ENCODE measurements at regions not wholly inside any gene's neighbourhood (a gene's known extent, or its start where the extent isn't known, plus 50 kb on each side); places are given as distances from the start of the nearest gene placed in this dataset.

DNA sequence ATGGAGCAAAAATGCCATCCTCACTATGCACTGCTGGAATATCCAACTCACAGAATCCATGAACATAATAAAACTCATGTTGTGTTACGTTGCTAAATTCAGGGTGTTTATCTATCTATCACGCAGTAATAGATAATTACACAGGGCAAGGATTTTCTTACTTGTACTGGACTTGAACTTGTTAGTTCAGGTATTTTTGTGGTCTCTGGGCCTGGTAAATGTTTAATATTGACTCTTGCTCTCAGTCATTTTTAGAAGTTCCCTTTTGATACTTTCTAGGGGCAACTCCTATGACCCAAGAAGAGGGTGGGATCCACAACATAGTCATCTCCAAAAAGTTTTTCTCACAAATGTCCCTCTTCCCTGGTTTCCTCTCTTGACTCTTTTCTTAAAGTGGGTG, 522.4 kb upstream of the IGFBP7 start:
- TF ChIP-seq, protein P1, sequence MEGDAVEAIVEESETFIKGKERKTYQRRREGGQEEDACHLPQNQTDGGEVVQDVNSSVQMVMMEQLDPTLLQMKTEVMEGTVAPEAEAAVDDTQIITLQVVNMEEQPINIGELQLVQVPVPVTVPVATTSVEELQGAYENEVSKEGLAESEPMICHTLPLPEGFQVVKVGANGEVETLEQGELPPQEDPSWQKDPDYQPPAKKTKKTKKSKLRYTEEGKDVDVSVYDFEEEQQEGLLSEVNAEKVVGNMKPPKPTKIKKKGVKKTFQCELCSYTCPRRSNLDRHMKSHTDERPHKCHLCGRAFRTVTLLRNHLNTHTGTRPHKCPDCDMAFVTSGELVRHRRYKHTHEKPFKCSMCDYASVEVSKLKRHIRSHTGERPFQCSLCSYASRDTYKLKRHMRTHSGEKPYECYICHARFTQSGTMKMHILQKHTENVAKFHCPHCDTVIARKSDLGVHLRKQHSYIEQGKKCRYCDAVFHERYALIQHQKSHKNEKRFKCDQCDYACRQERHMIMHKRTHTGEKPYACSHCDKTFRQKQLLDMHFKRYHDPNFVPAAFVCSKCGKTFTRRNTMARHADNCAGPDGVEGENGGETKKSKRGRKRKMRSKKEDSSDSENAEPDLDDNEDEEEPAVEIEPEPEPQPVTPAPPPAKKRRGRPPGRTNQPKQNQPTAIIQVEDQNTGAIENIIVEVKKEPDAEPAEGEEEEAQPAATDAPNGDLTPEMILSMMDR (IDR thresholded peaks at IDR 0.05): no peak
- H3K36me3 Mint-ChIP-seq (ENCODE audit: low read depth): no peaks in the 10 kb centered on the region
- DNase-seq: no peak
- no peaks in the 10 kb centered on the region for H3K9me3 Mint-ChIP-seq
- no peaks in the 10 kb centered on the region for H3K27me3 Mint-ChIP-seq (ENCODE audit: low read depth, poor library complexity)
- peaks cover 2% of the 10 kb centered on the region for H3K4me1 Mint-ChIP-seq
- no peak overlapping the region for H3K4me3 Mint-ChIP-seq
- no peak overlapping the region for H3K27ac Mint-ChIP-seq

DNA sequence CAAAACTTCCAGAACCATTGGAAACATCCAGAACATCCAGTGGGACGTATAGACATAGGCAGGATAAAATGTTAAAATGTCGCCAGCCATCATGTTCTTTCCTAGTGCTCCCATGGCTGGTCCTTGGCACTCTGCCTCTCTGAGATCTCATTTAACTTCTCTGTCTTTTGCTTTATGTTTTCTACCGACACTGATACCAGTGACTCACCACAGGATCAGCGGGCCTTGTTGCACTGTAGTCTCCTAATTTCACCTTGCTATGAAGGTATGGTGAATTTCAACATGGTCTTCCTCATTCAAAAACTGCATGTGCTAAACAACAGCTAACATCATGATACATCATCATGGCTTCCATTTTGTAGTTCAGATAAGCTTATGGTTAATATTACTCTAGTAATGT, 521.0 kb upstream of the IGFBP7 start:
- TF ChIP-seq, protein P1 (IDR thresholded peaks at IDR 0.05): no peak
- no peaks in the 10 kb centered on the region for H3K36me3 Mint-ChIP-seq (ENCODE audit: low read depth)
- peaks cover 11% of the 10 kb centered on the region for H3K9me3 Mint-ChIP-seq
- DNase-seq: no peak
- no peak overlapping the region for H3K4me3 Mint-ChIP-seq
- H3K27ac Mint-ChIP-seq: no peak overlapping the region
- no peaks in the 10 kb centered on the region for H3K4me1 Mint-ChIP-seq
- no peaks in the 10 kb centered on the region for H3K27me3 Mint-ChIP-seq (ENCODE audit: low read depth, poor library complexity)

DNA sequence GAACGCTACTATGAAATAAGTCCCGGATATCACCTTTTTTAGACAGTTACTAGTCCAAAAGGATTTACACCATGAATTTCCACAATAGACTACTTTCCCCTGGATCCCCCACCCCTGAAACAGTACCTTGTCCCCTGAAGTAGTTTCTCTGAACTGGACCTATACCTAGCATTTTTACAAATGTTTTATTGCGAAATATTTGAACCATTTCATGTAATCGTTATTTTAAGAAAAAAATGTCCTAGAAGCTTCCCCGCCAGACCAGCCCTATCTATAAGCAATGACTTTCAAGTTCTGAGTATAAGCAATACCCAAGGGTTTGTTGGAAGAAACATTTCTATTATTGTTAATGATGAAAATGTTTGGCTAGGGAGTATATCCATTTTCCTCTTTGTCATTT, 517.8 kb upstream of the IGFBP7 start:
- Mint-ChIP-seq H3K27ac (no peak overlapping the region), H3K9me3 (peaks cover 37% of the 10 kb centered on the region), H3K36me3 (ENCODE audit: low read depth) (no peaks in the 10 kb centered on the region), H3K4me3 (no peak overlapping the region), H3K4me1 (no peaks in the 10 kb centered on the region), H3K27me3 (ENCODE audit: low read depth, poor library complexity) (no peaks in the 10 kb centered on the region)
- TF ChIP-seq, protein P1 (IDR thresholded peaks at IDR 0.05): no peak
- no peak for DNase-seq

DNA sequence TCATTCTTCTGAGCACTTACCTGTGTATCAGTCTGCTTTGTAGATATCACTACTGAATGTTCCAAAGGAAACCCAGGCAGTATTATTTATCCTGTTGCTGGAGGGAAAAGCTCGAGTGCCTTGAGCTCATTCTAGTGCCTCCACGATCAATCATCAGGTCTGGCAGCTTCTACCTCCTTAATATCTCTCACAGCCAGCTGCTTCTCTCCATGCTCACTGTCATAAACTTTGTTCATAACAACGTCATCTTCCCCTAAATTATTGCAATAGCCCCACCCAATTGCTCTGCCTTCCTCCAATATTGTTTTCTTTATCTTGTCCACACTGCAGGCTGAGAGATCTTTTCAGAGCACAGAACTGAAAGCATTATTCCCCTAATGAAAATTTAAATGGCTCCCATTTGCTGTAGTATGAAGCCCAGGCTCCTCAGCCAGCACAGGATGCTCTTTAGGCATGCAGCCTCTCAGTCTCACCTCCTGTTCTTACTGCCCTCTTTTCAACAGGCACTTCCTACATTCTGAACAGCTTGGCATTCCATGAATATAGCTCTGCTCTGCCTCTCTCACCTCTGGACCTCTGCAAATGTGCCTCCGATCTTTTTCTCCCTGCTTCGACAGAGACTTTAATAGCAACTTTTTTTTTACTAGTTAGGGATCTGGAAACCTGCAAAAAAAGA, 504.2 kb upstream of the IGFBP7 start:
- no peak overlapping the region for H3K27ac Mint-ChIP-seq
- H3K27me3 Mint-ChIP-seq (ENCODE audit: low read depth, poor library complexity): peaks cover 3% of the 10 kb centered on the region
- TF ChIP-seq, protein P1 (IDR thresholded peaks at IDR 0.05): no peak
- DNase-seq: no peak
- no peak overlapping the region for H3K4me3 Mint-ChIP-seq
- peaks cover 5% of the 10 kb centered on the region for H3K4me1 Mint-ChIP-seq
- no peaks in the 10 kb centered on the region for H3K36me3 Mint-ChIP-seq (ENCODE audit: low read depth)
- H3K9me3 Mint-ChIP-seq: no peaks in the 10 kb centered on the region

DNA sequence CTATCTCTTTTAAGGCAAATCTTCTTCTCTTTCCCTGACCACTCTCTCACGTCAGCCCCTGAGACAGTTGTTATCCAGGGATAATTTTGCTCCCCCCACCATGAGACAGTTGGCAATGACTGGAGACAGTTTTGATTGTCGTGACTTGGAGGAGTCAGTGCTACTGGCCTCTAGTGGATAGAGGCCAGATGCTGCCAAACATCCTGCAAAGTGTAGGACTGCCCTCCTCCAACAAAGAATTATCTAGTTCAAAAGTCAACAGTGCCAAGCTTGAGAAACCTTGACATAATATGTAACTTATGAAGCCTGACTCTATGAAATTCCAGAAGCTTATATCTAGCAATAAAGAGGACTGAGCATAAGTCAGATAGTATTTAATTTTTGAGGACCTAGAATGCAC, 502.1 kb upstream of the IGFBP7 start:
- H3K9me3 Mint-ChIP-seq: no peaks in the 10 kb centered on the region
- TF ChIP-seq, protein P1 (IDR thresholded peaks at IDR 0.05): no peak
- DNase-seq: no peak
- peaks cover 3% of the 10 kb centered on the region for H3K27me3 Mint-ChIP-seq (ENCODE audit: low read depth, poor library complexity)
- no peak overlapping the region for H3K27ac Mint-ChIP-seq
- H3K4me1 Mint-ChIP-seq: peaks cover 14% of the 10 kb centered on the region
- H3K4me3 Mint-ChIP-seq: no peak overlapping the region
- H3K36me3 Mint-ChIP-seq (ENCODE audit: low read depth): no peaks in the 10 kb centered on the region

DNA sequence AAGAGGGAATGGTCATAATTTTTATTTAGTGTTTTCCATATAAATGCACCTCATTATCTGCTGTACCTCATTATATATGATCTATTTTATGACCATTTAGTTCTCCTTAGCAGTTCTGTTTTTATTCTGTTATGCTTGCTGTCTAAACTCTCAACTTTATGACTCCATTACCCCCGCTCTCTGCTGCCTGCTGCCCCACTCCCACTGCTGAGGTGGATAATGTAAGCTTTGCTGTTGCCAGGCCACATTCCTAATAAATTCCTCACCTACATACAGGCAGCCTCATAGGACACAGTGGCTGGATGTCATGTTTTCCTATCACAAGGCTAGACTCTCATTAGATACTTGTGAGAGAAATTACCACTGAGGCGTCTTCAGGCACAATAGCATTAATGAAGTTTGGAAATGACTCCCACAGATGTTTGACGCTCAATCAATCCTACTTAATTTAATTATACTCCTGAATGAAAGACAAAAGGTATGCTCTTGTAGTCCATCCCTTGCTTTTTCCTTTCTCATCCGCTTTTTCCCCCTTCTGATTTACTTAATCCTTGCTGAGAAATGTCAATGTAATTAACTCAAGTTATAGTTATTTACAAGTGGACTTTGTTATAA, 497.5 kb upstream of the IGFBP7 start:
- H3K27ac Mint-ChIP-seq: no peak overlapping the region
- H3K9me3 Mint-ChIP-seq: no peaks in the 10 kb centered on the region
- TF ChIP-seq, protein P1 (IDR thresholded peaks at IDR 0.05): no peak
- H3K4me3 Mint-ChIP-seq: no peak overlapping the region
- no peak for DNase-seq
- no peaks in the 10 kb centered on the region for H3K36me3 Mint-ChIP-seq (ENCODE audit: low read depth)
- H3K4me1 Mint-ChIP-seq: peaks cover 28% of the 10 kb centered on the region
- peaks cover 3% of the 10 kb centered on the region for H3K27me3 Mint-ChIP-seq (ENCODE audit: low read depth, poor library complexity)
